ENCODE measurements at regions not wholly inside any gene's neighbourhood (a gene's known extent, or its start where the extent isn't known, plus 50 kb on each side); places are given as distances from the start of the nearest gene placed in this dataset.

DNA sequence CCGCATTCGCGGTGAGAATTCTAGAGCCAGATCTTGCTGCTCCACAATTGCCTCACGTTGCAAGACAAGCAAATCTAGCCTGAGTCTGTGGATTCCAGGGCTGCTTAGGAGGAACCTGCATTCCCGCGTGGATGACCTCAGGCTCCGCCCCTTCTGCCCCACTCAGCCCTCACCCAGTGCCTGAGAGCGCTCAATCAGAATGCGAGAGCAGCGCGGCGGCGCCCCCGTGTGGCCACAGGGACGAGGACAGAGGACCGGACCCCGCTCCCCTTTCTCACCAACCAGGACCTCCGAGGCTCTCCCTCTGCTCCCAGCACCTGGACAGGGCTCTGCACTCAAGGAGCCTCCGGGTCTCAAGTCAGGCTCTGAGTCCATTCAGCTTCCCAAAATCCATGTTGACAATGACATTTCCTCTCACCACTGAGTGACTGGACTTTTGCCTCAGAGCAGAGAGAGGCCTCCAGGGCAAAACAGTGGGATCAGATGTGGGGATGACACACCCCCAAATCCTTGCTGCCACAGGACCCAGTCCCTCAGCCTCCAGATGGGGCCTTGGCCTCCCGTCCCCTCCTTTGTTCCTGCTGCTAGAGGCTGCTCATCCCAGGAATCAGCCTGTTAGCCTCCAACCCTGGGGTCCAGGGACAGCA lies 52.0 kb downstream of the RPP21 start:
- peak; percentile 83 to 84 for DNase-seq

DNA sequence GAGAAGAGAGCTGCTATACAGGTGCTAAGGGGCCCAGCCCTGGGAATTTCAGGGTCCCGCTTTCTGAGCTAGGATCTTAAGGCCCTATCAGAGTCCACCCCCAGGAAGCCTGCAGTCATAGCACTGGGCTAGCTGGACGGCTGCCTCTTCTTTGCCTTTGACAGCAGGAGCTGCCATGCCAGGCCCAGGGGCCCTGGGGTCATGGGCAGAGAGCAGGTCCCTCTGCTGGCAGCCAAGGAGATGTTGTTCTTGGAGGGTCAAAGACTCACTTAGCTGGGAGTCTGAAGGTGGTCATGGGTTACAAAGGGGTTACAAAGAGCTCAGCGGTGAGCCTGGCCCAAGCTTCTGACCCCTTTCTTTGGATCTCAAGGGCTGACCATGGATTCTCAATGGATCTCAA lies 52.7 kb downstream of the RPP21 start:
- DNase-seq, result no peak

DNA sequence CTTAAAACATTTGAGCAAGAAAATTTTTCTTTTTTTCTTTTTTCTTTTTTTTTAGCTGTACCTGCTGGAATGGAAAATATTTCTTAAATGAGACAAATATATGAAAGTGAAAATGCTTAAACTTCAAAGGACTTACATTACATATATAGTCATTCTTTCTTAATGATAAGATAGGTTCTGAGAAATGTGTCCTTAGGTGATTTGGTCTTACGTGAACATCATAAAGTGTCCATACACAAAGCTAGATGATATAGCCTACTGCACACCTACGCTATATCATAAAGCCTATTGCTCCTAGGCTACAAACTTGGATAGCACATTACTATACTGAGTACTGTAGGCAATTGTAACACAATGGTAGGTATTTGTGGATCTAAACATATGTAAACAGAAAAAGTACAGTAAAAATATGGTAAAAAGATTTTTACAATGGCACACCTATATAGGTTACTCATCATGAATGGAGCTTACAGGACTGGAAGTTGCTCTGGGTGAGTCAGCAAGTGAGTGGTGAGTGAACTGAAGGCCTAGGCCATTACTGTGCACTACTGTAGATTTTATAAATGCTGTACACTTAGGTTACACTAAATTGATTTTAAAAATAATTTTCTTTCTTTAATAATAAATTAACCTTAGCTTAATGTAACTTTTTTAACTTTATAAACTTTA lies 54.6 kb downstream of the RPP21 start:
- DNase-seq, result no peak

DNA sequence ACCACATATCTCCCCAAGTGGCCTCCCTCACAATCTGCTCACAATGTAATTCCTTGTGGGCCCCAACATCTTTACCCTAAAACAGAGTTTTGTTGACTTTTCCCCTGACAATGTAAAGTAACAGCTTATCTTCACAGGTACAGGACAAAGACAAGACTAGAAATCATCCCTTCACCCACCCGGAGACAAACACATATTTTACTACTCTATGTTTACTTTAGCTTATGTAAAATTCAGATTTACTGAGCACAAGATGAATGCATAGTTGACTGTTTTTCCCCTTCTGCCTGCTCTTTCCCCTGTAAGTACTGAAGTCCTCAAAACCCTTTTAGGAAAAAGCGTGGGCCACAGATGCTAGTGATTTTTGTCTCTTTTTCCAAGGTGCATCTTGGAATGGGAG lies 61.0 kb downstream of the RPP21 start:
- DNase-seq, result no peak

DNA sequence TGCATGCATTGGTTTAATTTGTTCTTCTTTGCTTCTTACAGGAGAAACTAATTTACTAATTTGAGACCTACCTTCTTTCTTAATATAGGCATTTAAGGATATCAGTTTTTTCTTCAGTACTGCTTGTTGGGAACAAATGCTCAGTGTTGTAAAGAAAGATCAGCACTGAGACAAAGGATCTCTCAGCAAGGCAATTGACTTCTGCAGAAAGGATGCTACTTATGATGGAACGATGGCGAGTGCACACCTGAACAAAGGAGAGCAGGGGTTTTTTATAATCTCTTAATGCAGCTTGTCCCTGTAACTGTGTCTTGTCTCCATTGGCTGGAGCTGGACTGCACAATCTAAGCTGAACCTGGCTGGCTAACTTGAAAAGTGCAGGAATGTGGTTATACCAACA lies 64.2 kb downstream of the RPP21 start:
- DNase-seq, result no peak

DNA sequence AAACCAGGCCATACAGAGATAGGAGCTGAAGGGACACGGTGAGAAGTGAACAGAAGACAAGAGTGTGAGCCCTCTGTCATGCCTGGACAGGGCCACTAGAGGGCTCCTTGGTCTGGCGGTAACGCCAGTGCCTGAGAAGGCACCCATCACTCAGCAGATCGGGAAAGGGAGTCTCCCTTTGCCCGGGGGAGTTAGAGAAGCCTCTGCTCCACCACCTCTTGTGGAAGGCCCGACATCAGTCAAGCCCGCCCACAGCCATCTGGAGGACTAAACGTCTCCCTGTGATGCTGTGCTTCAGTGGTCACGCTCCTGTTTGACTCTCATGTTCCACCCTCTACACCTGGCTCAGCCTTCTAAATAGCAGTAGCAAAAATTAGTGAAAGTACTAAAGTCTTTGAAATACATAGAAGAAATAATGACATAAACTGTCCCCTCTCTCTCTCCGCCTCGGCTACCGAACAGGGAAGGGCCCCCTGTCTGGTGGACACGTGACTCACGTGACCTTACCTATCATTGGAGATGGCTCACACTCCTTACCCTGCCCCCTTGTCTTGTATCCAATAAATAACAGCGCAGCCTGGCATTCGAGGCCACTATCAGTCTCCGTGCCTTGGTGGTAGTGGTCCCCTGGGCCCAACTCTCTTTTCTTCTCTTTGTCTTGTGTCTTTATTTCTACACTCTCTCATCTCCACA lies 66.7 kb downstream of the RPP21 start:
- peak; percentile 64 to 66 for DNase-seq

DNA sequence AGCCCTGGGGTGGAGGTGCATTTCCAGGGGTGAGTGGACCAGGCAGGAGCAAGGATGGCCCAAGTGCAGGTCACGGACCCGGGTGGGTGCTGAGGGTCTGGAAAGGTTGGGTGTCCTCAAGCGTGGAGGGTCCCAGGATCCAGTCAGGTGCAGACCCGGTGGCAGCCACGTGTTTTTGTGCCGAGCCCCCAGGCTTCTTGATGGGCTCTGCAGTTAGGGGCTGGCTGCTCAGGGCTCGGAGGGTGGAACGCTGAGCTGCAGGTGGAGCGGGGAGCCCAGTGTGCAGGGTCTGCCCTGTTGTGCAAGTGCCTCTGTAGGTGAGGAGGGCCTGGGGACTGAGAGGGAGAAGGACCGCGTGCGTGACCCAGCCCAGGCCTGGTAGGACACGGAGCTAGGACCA lies 70.9 kb upstream of the HLA-E start:
- no peak for DNase-seq

DNA sequence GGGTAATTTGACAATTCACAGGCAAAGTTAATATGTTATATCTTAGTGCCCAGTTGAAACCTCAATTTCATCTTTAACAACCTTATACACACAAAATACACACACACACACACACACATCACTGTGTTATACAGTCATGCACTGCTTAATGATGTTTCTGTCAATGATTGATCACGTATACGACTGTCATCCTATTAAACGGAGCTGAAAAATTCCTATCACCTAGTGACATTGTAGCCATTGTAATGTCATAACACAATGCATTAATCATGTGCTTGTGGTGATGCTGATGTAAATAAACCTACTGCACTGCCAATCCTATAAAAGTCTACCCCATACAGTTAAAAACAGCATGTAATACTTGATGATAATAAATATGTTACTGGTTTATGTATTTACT lies 64.8 kb upstream of the HLA-E start:
- DNase-seq, result no peak
